Left ventricle myocardium inferior (tissue), 1 donor: ENCODE measurements at regions not wholly inside any gene's neighbourhood (a gene's known extent, or its start where the extent isn't known, plus 50 kb on each side); places are given as distances from the start of the nearest gene placed in this dataset.

Source experiments
- DNase-seq: peaks from one replicate; pipeline ENCODE4 v3.0.0-alpha.2; 2020
- H3K27ac ChIP-seq: fragments of 200-600 bp; replicated peaks from 2 replicates; pipeline ENCODE4 v1.8.0; 2021
- H3K27me3 ChIP-seq: fragments of 200-600 bp; 2 replicates; pipeline ENCODE4 v1.8.0; 2021; ENCODE audit warnings: low read depth
- H3K36me3 ChIP-seq: fragments of 200-600 bp; 2 replicates; pipeline ENCODE4 v1.8.0; 2021
- H3K4me1 ChIP-seq: fragments of 200-600 bp; 2 replicates; pipeline ENCODE4 v1.8.0; 2021
- H3K4me3 ChIP-seq: fragments of 200-600 bp; 2 replicates; pipeline ENCODE4 v1.8.0; 2021; ENCODE audit warnings: mild to moderate bottlenecking, moderate library complexity
- H3K9me3 ChIP-seq: fragments of 200-600 bp; replicated peaks from 2 replicates; pipeline ENCODE4 v1.8.0; 2021
- intact Hi-C: fragments of 100-400 bp; cut with micrococcal nuclease; formaldehyde crosslinking; loops from one replicate; pipeline ENCODE4 v1.11.0; 2022
- TF ChIP-seq, protein P1 (sequence below): fragments of 200-600 bp; IDR thresholded peaks from 2 replicates; pipeline ENCODE4 v1.8.0; 2021; ENCODE audit warnings: antibody characterized with exemption, mild to moderate bottlenecking, borderline replicate concordance
- donor health status: DM: no; HTN: yes; CAD: no; lungs with severe emphysema.

DNA sequence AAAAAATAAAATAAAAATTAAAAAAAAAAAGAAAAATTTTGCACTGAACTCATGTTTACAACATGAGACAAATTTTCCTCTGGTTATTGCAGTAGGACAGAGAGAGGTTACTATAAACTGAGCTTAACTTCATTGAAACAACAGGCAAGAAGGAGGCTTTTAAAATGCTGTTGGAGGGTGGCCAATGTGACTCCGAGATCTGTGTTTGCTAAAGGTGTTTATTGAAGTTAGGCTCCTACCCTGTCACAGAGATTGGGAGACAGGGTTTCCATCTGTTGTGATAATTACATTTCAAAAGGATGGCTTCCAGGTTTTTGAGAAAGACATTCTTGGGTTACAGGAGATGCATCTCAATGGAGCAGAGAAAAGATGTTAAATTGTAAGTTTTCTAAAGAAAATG lies 370.5 kb upstream of the HS3ST1 start:
- intact Hi-C loops, result no loop called here
- Histone ChIP-seq H3K9me3 (peaks cover 5% of the 10 kb centered on the region), H3K27ac (no peak overlapping the region), H3K27me3 (no peaks in the 10 kb centered on the region), H3K36me3 (no peaks in the 10 kb centered on the region), H3K4me3 (no peak overlapping the region), H3K4me1 (no peaks in the 10 kb centered on the region)
- TF ChIP-seq, protein P1, sequence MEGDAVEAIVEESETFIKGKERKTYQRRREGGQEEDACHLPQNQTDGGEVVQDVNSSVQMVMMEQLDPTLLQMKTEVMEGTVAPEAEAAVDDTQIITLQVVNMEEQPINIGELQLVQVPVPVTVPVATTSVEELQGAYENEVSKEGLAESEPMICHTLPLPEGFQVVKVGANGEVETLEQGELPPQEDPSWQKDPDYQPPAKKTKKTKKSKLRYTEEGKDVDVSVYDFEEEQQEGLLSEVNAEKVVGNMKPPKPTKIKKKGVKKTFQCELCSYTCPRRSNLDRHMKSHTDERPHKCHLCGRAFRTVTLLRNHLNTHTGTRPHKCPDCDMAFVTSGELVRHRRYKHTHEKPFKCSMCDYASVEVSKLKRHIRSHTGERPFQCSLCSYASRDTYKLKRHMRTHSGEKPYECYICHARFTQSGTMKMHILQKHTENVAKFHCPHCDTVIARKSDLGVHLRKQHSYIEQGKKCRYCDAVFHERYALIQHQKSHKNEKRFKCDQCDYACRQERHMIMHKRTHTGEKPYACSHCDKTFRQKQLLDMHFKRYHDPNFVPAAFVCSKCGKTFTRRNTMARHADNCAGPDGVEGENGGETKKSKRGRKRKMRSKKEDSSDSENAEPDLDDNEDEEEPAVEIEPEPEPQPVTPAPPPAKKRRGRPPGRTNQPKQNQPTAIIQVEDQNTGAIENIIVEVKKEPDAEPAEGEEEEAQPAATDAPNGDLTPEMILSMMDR, result no peak
- no peak for DNase-seq

DNA sequence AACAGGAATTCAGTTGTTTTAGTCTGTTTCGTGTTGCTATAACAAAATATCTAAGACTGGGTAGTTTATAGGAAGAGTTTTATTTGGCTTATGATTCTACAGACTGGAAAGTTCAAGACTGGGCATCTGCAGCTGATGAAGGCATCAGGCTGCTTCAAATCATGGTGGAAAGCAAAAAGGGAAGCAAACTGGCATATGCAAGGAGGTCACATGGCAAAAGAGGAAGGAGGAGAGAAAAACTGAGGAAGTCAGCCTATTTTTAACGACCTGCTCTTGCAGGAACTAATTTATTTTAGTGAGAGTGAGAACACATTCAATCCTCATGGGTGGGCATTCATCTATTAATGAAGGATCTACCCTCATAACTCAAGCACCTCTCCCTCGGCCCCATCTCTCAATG lies 363.1 kb upstream of the HS3ST1 start:
- no peak for DNase-seq
- Histone ChIP-seq H3K36me3 (no peaks in the 10 kb centered on the region), H3K4me1 (no peaks in the 10 kb centered on the region), H3K27ac (no peak overlapping the region), H3K27me3 (no peaks in the 10 kb centered on the region), H3K4me3 (no peak overlapping the region), H3K9me3 (peaks cover 2% of the 10 kb centered on the region)
- TF ChIP-seq, protein P1, result no peak
- intact Hi-C loops, result no loop called here

DNA sequence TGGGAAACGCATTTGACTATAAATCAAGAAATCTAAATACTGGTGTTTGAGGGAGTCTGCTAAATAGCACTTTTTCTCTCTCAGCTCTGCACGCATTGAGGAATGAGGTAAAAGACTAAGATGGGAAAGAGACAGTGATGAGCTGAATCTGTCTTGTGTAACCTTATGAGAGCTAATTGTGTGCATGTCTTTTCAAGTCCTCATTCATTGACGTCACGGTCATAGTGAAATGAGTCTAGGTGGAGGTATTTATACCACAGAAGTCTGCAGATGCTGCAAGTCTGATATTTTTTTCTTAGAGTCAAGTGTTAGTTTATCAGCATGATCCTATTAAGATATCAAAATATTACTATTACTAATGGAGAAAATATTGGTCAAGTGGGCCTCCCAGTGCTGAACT lies 361.5 kb upstream of the HS3ST1 start:
- H3K4me3 ChIP-seq, result no peak overlapping the region
- intact Hi-C loops, result no loop called here
- no peaks in the 10 kb centered on the region for H3K9me3 ChIP-seq
- TF ChIP-seq, protein P1, result no peak
- no peaks in the 10 kb centered on the region for H3K36me3 ChIP-seq
- H3K4me1 ChIP-seq, result no peaks in the 10 kb centered on the region
- no peaks in the 10 kb centered on the region for H3K27me3 ChIP-seq
- H3K27ac ChIP-seq, result no peak overlapping the region
- no peak for DNase-seq

DNA sequence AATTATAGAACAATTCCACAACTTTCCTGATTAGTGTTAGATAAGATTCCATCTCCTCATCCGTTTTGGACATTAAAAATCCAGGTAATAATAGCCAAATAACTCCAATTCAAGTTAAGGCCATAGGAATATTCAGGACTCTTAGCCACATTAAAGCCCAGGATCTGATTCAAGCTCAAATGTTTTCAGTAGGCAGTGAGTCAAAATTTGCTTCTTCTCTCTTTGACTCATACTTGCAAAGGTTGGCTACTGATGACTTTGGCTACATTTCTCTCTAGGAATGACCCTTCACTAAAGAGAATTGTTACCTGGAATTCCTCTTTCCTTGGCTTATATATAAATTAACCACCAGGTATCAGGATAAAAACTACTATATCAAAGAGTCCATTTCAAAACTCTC lies 354.9 kb upstream of the HS3ST1 start:
- TF ChIP-seq, protein P1, result no peak
- no peaks in the 10 kb centered on the region for H3K9me3 ChIP-seq
- no peaks in the 10 kb centered on the region for H3K36me3 ChIP-seq
- H3K27ac ChIP-seq, result no peak overlapping the region
- H3K4me1 ChIP-seq, result no peaks in the 10 kb centered on the region
- no peaks in the 10 kb centered on the region for H3K27me3 ChIP-seq
- intact Hi-C loops, result no loop called here
- no peak overlapping the region for H3K4me3 ChIP-seq
- DNase-seq, result no peak

DNA sequence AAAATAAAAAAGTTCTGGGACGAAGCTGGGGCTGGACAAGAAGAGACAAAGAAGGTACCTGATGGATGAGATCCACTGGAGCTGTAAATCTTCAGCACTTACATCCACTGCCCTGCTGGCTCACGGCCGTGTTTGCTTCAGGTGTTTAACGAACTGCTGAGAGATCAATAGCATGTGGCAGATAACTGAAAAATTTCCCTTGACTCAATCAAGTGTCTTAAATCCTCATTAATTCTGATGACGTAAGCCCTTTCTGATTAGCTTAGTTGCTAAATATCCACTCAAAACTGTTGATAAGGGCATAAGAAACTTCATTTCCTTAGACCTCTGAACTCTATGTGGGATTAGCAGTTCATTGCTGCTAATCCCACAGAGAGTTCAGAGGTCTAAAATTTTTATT lies 354.2 kb upstream of the HS3ST1 start:
- Histone ChIP-seq H3K36me3 (no peaks in the 10 kb centered on the region), H3K4me1 (no peaks in the 10 kb centered on the region), H3K9me3 (no peaks in the 10 kb centered on the region), H3K27ac (no peak overlapping the region), H3K27me3 (no peaks in the 10 kb centered on the region), H3K4me3 (no peak overlapping the region)
- intact Hi-C loops, result no loop called here
- no peak for DNase-seq
- TF ChIP-seq, protein P1, result no peak

DNA sequence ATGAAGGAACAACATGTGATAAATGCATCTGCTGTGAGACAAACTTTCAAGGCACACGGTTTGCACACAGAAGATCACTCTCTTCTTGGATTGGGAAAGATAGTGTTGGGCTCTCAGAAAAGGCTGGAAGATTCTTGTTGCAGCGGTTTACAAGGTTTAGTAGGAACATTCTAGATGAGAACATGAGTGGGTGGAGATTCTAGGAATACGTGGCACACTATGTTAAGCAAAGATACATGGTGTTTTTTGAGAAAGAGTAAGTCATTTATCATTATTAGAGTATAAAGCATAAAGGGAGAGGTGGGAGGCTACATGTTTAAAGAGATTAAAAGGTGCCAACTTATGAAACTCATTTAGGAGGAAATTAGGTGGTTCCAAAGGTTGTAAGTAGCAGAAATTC lies 348.8 kb upstream of the HS3ST1 start:
- Histone ChIP-seq H3K27ac (no peak overlapping the region), H3K9me3 (no peaks in the 10 kb centered on the region), H3K27me3 (no peaks in the 10 kb centered on the region), H3K4me3 (no peak overlapping the region), H3K36me3 (no peaks in the 10 kb centered on the region), H3K4me1 (no peaks in the 10 kb centered on the region)
- intact Hi-C loops, result no loop called here
- DNase-seq, result no peak
- TF ChIP-seq, protein P1, result no peak
